Activated T-cell treated with anti-CD3 and anti-CD28 coated beads, Interleukin-2, amount 50 U/mL, for 48 hours (primary cell): ENCODE measurements at regions not wholly inside any gene's neighbourhood (a gene's known extent, or its start where the extent isn't known, plus 50 kb on each side); places are given as distances from the start of the nearest gene placed in this dataset.
"Not testable (repeated sequence)": the region's sequence is repeated elsewhere in the genome, so short reads cannot be mapped to it uniquely, and the experiment has no call there.

Experiments used
- DNase-seq, 2 experiments: peaks; one replicate each; pipeline ENCODE4 v3.0.0-alpha.2; 2020

GRCh38 chr11:12058425-12059115, 50.1 kb upstream of the DKK3 start:
- no peak for DNase-seq

DNA sequence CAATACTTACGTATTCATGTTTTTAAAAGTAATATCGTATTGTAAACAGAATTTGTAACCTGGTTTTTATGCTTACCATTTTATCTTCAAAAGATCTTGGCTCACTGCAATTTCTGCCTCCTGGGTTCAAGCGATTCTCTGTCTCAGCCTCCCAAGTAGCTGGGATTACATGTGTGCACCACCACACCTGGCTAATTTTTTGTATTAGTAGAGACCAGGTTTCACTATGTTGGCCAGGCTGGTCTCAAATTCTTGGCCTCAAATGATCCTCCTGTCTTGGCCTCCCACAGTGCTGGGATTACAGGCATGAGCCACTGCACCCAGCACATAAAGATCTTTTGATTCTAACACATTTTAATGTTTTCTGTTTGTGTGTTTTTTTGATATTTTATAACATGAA, 50.7 kb upstream of the DKK3 start:
- DNase-seq, result not testable (repeated sequence)

- peak in 1 of 2 experiments; percentile 2 for DNase-seq
Measured at GRCh38 chr11:12060385-12060985, 49.9 kb upstream of the MICAL2 start.
